ENCODE measurements at regions not wholly inside any gene's neighbourhood (a gene's known extent, or its start where the extent isn't known, plus 50 kb on each side); places are given as distances from the start of the nearest gene placed in this dataset.

- no peak for DNase-seq (ENCODE audit: low read depth)
- no peak overlapping the region for H3K4me3 ChIP-seq (ENCODE audit: low read depth, low read length)
- TF ChIP-seq CTCF (IDR thresholded peaks at IDR 0.05; ENCODE audit: insufficient read depth, low read length) = no peak
These were observed 634.7 kb downstream of the NCAM2 start for GRCh38 chr21:21632926-21633325.

- no peak overlapping the region for H3K4me3 ChIP-seq (ENCODE audit: low read depth, low read length)
- no peak for DNase-seq (ENCODE audit: low read depth)
- TF ChIP-seq CTCF (IDR thresholded peaks at IDR 0.05; ENCODE audit: insufficient read depth, low read length) = no peak
These were observed 663.5 kb downstream of the NCAM2 start for GRCh38 chr21:21661741-21662140.

- TF ChIP-seq CTCF (IDR thresholded peaks at IDR 0.05; ENCODE audit: insufficient read depth, low read length) = no peak
- no peak overlapping the region for H3K4me3 ChIP-seq (ENCODE audit: low read depth, low read length)
These were observed 664.6 kb downstream of the NCAM2 start for GRCh38 chr21:21662776-21663175.

GRCh38 chr21:21664871-21665270, 666.7 kb downstream of the NCAM2 start:
- no peak overlapping the region for H3K4me3 ChIP-seq (ENCODE audit: low read depth, low read length)
- no peak for DNase-seq (ENCODE audit: low read depth)
- TF ChIP-seq CTCF (IDR thresholded peaks at IDR 0.05; ENCODE audit: insufficient read depth, low read length) = no peak

More at GRCh38 chr21:21662776-21663175, 664.6 kb downstream of the NCAM2 start:
- DNase-seq (ENCODE audit: low read depth) = no peak

- no peak for DNase-seq (ENCODE audit: low read depth)
- H3K4me3 ChIP-seq (ENCODE audit: low read depth, low read length) = no peak overlapping the region
- TF ChIP-seq CTCF (IDR thresholded peaks at IDR 0.05; ENCODE audit: insufficient read depth, low read length) = no peak
These were observed 668.5 kb downstream of the NCAM2 start for GRCh38 chr21:21666689-21667088.

GRCh38 chr21:21668198-21668597, 670.0 kb downstream of the NCAM2 start:
- H3K4me3 ChIP-seq (ENCODE audit: low read depth, low read length) = no peak overlapping the region
- no peak for DNase-seq (ENCODE audit: low read depth)
- no peak for TF ChIP-seq CTCF (IDR thresholded peaks at IDR 0.05; ENCODE audit: insufficient read depth, low read length)

- DNase-seq (ENCODE audit: low read depth) = no peak
- no peak for TF ChIP-seq CTCF (IDR thresholded peaks at IDR 0.05; ENCODE audit: insufficient read depth, low read length)
- no peak overlapping the region for H3K4me3 ChIP-seq (ENCODE audit: low read depth, low read length)
These were observed 675.8 kb downstream of the NCAM2 start for GRCh38 chr21:21673959-21674358.

Data from fibroblast of the aortic adventitia (primary cell).